AG09309 (cell line): ENCODE measurements at regions not wholly inside any gene's neighbourhood (a gene's known extent, or its start where the extent isn't known, plus 50 kb on each side); places are given as distances from the start of the nearest gene placed in this dataset.

ENCODE experiments used
- DNase-seq: peaks from one replicate; pipeline ENCODE4 v3.0.0-alpha.2; 2010; ENCODE audit warnings: low read depth
- H3K4me3 ChIP-seq: 2 replicates; pipeline ENCODE4 v1.5.1; 2011; ENCODE audit warnings: mild to moderate bottlenecking, low read depth, low read length, moderate library complexity; ENCODE audit not compliant: control insufficient read depth
- CTCF ChIP-seq: IDR thresholded peaks from 2 replicates; pipeline ENCODE4 v1.5.1; 2011; ENCODE audit warnings: mild to moderate bottlenecking, low read depth, low read length, inconsistent platforms; ENCODE audit not compliant: insufficient read depth, control insufficient read depth; ENCODE audit errors: missing control alignments

- no peak for TF ChIP-seq CTCF
- DNase-seq = no peak
- H3K4me3 ChIP-seq = no peak overlapping the region
These were observed 294.2 kb upstream of the FOXF1 start for GRCh38 chr16:86215979-86216585.

GRCh38 chr16:86216591-86216990, 293.7 kb upstream of the FOXF1 start:
- no peak for TF ChIP-seq CTCF
- H3K4me3 ChIP-seq = no peak overlapping the region
- DNase-seq = no peak

- TF ChIP-seq CTCF = no peak
- DNase-seq = no peak
- H3K4me3 ChIP-seq = no peak overlapping the region
These were observed 293.1 kb upstream of the FOXF1 start for GRCh38 chr16:86217001-86217890.

GRCh38 chr16:86217891-86218270, 292.4 kb upstream of the FOXF1 start:
- no peak for DNase-seq
- TF ChIP-seq CTCF = no peak
- H3K4me3 ChIP-seq = no peak overlapping the region

- H3K4me3 ChIP-seq = no peak overlapping the region
- TF ChIP-seq CTCF = no peak
- DNase-seq = no peak
These were observed 291.7 kb upstream of the FOXF1 start for GRCh38 chr16:86218479-86219170.

- DNase-seq = peak; percentile 40
- H3K4me3 ChIP-seq = no peak overlapping the region
- TF ChIP-seq CTCF = no peak
These were observed 290.5 kb upstream of the FOXF1 start for GRCh38 chr16:86219655-86220445.
